WERI-Rb-1 (cell line): ENCODE measurements at regions not wholly inside any gene's neighbourhood (a gene's known extent, or its start where the extent isn't known, plus 50 kb on each side); places are given as distances from the start of the nearest gene placed in this dataset.

Source experiments
- DNase-seq: peaks from one replicate; pipeline ENCODE4 v3.0.0-alpha.2; 2020
- H3K27ac ChIP-seq: fragments of 250-450 bp; sonication (Bioruptor Pico); 2 replicates; pipeline ENCODE4 v1.5.1; 2020; ENCODE audit warnings: mild to moderate bottlenecking, moderate library complexity
- H3K27me3 ChIP-seq: fragments of 250-450 bp; sonication (Bioruptor Pico); 2 replicates; pipeline ENCODE4 v1.5.1; 2021; ENCODE audit warnings: mild to moderate bottlenecking, low read depth, moderate library complexity; ENCODE audit not compliant: insufficient read depth, severe bottlenecking
- H3K36me3 ChIP-seq: fragments of 250-450 bp; sonication (Bioruptor Pico); 2 replicates; pipeline ENCODE4 v1.5.1; 2020; ENCODE audit warnings: mild to moderate bottlenecking, moderate library complexity
- H3K4me3 ChIP-seq: 2 replicates; pipeline ENCODE4 v1.5.1; 2011; ENCODE audit warnings: low read depth, mild to moderate bottlenecking, control low read depth, low read length
- H3K9me3 ChIP-seq: fragments of 250-450 bp; sonication (Bioruptor Pico); 2 replicates; pipeline ENCODE4 v1.5.1; 2021; ENCODE audit warnings: mild to moderate bottlenecking, moderate library complexity; ENCODE audit not compliant: severe bottlenecking
- CTCF ChIP-seq: IDR thresholded peaks from 2 replicates; pipeline ENCODE4 v1.5.1; 2011; ENCODE audit warnings: low read depth, mild to moderate bottlenecking, control low read depth, inconsistent platforms, low read length

DNA sequence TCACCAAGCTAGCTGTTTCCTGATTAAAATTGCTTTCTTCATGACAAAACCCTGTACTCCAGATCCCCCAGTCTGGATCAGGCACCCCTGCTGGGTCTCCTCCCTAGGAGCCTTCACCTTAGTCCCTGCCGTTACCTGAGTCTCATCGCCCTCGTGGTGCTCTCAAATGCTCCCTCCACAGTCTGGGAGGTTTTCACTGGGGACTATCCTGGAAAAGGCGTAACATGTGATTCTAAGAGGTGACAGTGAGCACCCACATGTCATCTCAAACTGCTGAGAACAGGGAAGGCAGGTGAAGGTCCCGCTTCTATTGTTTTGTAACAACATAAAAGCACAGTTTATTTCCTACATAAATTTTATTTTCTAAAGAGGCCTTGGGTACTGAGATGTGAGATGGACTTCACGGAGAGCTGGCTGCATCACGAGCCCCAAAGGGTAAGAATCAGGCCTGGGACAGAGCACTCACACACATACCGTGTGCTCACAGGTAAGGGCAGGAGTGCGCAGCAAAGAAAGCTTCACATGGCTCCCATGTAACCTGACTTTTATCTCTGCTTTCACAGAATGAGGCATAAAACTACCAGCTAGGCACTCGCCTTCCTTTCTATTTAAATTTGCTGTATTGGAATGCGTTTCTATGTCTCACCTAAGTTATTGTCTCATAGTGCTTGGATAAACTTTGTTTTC is 531.5 kb downstream of the RNF144A start:
- no peaks in the 10 kb centered on the region for H3K36me3 ChIP-seq
- DNase-seq: no peak

DNA sequence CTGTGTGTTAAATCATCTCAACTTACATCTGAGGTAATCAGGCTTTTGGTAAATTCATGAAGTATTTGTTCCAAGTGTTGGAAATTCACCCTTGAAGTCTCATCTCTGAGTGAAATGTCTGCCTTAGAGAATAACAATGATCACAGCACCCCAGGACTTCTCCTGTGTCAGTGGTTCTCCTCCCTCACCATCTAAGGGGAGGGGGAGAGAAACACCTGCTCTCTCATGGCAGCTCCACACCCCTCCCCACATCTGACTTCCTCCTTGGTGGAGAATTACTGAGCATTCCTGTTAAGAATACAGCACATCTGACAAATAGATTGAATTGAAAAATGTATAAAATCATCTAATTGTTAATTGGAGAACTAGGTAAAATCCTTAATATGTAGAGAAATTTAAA is 532.1 kb downstream of the RNF144A start:
- Histone ChIP-seq H3K9me3 (no peaks in the 10 kb centered on the region), H3K36me3 (no peaks in the 10 kb centered on the region), H3K4me3 (no peak overlapping the region), H3K27me3 (no peaks in the 10 kb centered on the region), H3K27ac (no peak overlapping the region)
- no peak for TF ChIP-seq CTCF
- no peak for DNase-seq

More for the DNA sequence above, 531.5 kb downstream of the RNF144A start:
- TF ChIP-seq CTCF: no peak
- Histone ChIP-seq H3K4me3 (no peak overlapping the region), H3K9me3 (no peaks in the 10 kb centered on the region), H3K27ac (no peak overlapping the region), H3K27me3 (no peaks in the 10 kb centered on the region)

DNA sequence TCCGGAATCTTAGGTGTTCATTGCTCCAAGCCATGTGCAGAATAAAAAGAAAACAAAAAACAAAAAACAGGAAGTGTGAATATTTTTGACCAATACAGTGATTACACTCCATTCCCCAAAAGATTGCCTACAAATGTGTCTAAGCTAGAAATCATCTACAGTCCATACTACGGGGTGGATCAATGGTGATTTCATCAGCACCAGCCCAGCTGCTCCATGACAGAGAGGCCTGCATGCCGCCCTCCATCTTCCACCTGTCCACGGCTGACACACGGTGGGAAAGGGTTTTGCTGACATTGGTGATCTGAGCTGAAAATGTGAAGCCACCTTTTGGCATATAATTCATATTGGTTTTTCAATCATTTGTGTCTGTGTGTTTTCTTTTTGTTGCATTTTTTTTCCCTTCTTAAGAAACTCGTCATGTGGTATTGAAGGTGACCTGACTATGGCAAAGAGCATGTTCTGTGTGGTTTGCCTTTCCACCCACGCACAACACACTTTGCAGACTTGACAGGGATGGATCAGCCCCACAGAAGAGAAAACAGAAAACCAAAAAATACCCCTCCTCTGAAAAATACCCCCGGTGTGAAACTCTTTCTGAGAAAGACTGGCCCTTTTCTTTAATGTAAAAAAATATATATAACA is 533.1 kb downstream of the RNF144A start:
- H3K4me3 ChIP-seq: no peak overlapping the region
- H3K27me3 ChIP-seq: no peaks in the 10 kb centered on the region
- no peak for TF ChIP-seq CTCF
- no peak for DNase-seq
- no peak overlapping the region for H3K27ac ChIP-seq
- H3K36me3 ChIP-seq: no peaks in the 10 kb centered on the region
- H3K9me3 ChIP-seq: no peaks in the 10 kb centered on the region

DNA sequence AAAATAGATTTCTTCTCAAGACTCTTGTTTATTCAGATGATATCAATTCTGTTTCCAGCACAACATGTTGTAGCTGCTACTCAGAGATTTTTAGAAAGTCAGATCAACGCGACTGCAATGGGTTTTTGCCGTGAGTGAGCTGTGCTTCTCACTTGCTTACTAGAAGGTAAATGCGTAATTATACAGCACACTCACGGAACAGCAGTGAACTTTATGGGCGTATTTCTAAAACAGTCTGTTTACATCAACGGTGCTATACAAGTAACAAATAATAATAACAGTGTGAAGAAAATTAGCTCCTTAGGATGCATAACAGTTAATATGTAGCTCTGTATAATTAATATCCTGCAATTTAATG is 533.6 kb downstream of the RNF144A start:
- no peaks in the 10 kb centered on the region for H3K36me3 ChIP-seq
- H3K9me3 ChIP-seq: no peaks in the 10 kb centered on the region
- DNase-seq: no peak
- no peak overlapping the region for H3K4me3 ChIP-seq
- no peaks in the 10 kb centered on the region for H3K27me3 ChIP-seq
- TF ChIP-seq CTCF: no peak
- no peak overlapping the region for H3K27ac ChIP-seq

GRCh38 chr2:7452110-7452876 is 535.1 kb downstream of the RNF144A start:
- no peaks in the 10 kb centered on the region for H3K27me3 ChIP-seq
- H3K27ac ChIP-seq: no peak overlapping the region
- DNase-seq: no peak
- H3K4me3 ChIP-seq: no peak overlapping the region
- no peak for TF ChIP-seq CTCF
- H3K9me3 ChIP-seq: no peaks in the 10 kb centered on the region
- H3K36me3 ChIP-seq: no peaks in the 10 kb centered on the region
